Activated CD4-positive, alpha-beta T cell treated with anti-CD3 and anti-CD28 coated beads for 36 hours (primary cell): ENCODE measurements at regions not wholly inside any gene's neighbourhood (a gene's known extent, or its start where the extent isn't known, plus 50 kb on each side); places are given as distances from the start of the nearest gene placed in this dataset.
"Not testable (repeated sequence)": the region's sequence is repeated elsewhere in the genome, so short reads cannot be mapped to it uniquely, and the experiment has no call there.

Experiments
- ATAC-seq: fragments of 200-7000 bp; cut with Tn5 transposase; one replicate; pipeline ENCODE4 v1.10.0; 2021; ENCODE audit warnings: mild to moderate bottlenecking, moderate library complexity
- CTCF ChIA-PET: fragments of 350-600 bp; sonication (Branson Sonifier 250); formaldehyde crosslinking; loops from one replicate; lab custom pipeline; 2021; ENCODE audit warnings: antibody characterized with exemption; lab: Charles Lee
- POLR2A ChIA-PET: fragments of 350-600 bp; sonication (Branson Sonifier 250); formaldehyde crosslinking; loops from one replicate; lab custom pipeline; 2021; ENCODE audit warnings: antibody characterized with exemption, inconsistent platforms; lab: Charles Lee
- DNase-seq: peaks from one replicate; pipeline ENCODE4 v3.0.0-alpha.2; 2020
- H3K27ac Mint-ChIP-seq: one replicate; pipeline ENCODE4 v1.8.0; 2021; ENCODE audit warnings: mixed read lengths
- H3K27me3 Mint-ChIP-seq: one replicate; pipeline ENCODE4 v1.8.0; 2021; ENCODE audit warnings: mixed read lengths
- H3K36me3 Mint-ChIP-seq: one replicate; pipeline ENCODE4 v1.8.0; 2021; ENCODE audit warnings: low read depth, mixed read lengths
- H3K4me1 Mint-ChIP-seq: one replicate; pipeline ENCODE4 v1.8.0; 2021; ENCODE audit warnings: mixed read lengths
- H3K4me3 Mint-ChIP-seq: one replicate; pipeline ENCODE4 v1.8.0; 2021; ENCODE audit warnings: mild to moderate bottlenecking, moderate library complexity, mixed read lengths
- H3K9me3 Mint-ChIP-seq: one replicate; pipeline ENCODE4 v1.8.0; 2021; ENCODE audit warnings: low read depth, mixed read lengths
- intact Hi-C, 2 experiments: fragments of 100-400 bp; cut with DNase I in 1 of 2; cut with micrococcal nuclease in 1 of 2; formaldehyde crosslinking; loops; one replicate each; pipeline versions ENCODE4 v1.14.2 to v1.15.1; 2022 to 2024; cut with DNase I, micrococcal nuclease

DNA sequence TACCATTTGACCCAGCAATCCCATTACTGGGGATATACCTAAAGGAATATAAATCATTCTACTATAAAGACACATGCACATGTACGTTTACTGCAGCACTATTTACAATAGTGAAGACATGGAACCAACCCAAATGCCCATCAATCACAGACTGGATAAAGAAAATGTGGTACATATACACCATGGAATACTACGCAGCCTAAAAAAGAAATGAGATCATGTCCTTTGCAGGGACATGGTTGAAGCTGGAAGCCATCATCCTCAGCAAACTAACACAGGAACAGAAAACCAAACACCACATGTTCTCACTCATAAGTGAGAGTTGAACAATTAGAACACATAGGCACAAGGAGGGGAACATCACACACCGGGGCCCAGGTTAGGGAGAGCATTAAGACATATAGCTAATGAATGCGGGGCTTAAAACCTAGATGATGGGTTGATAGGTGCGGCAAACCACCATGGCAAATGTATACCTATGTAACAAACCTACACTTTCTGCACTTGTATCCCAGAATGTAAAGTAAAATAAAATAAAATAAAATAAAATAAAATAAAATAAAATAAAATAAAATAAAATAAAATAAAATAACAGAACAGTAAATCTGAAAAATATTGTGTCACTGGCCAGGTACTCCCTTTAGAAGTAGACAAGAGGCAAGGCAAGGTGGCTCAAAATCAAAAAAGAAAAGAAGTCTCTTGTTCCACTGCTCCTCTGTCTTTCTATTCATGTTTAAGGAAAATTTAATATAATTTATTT, 423.8 kb upstream of the GRAMD2B start:
- DNase-seq, H3K9me3 Mint-ChIP-seq, H3K27me3 Mint-ChIP-seq, POLR2A ChIA-PET, H3K4me1 Mint-ChIP-seq, intact Hi-C loops, CTCF ChIA-PET, ATAC-seq, H3K36me3 Mint-ChIP-seq, H3K27ac Mint-ChIP-seq, H3K4me3 Mint-ChIP-seq: not testable (repeated sequence)

DNA sequence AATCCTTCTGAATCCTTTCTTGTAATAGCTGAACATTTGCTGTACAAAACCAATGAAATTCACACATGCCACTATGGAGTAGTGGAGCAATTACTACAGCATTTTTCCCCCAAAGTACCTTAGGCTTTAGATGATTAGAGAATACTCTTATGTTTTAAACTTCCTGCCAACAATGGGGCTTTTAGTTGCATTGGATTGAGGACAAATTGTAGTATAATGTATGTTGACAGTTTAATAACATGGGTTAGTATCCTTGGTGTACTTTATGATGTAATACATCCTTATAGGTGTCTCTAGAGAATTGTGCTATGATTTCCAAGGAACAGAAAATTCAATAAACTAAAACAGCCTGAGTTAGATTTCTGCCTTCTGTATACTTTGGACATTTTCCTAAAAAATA, 422.7 kb upstream of the GRAMD2B start:
- DNase-seq: no peak
- CTCF ChIA-PET: no interaction called here

DNA sequence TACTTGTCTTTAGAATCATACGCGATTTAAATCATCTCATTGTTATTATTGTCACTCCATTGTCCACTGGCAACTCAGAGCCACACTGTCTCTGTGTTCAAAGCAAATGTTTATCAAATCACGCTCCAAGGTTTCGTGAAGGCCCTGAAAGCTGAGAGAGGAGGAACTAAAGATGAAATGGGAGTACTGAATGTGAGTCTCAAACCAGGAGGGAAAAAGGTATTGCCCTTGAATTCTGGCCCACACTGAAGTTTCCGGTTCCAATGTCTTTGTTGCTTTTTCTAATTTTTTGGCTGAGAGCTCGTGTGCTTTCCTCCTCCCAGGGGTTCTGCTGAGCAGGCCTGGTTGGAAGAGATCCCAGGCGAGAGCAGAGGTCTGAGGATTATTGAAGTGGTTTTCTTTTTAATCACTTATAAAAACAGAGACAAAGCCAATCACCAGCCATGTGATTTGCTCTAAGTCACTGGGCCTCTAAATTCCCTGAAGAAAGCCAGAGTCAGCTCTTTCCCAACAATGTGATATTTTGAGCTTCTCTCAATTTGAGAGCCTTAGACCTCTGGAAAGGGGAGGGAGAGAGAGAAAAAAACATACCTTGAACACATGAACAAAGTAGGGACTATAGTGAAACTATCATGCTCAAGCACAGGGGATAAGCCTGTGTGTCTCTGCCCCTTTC, 420.8 kb upstream of the GRAMD2B start:
- Mint-ChIP-seq H3K27ac (no peak overlapping the region), H3K4me3 (no peak overlapping the region), H3K4me1 (no peaks in the 10 kb centered on the region), H3K27me3 (no peaks in the 10 kb centered on the region), H3K36me3 (no peaks in the 10 kb centered on the region), H3K9me3 (peaks cover 7% of the 10 kb centered on the region)
- CTCF ChIA-PET: interaction anchor here (0.7 kb wide), 1 partner anchor 18 kb away, joined by 3 read pairs; no protein-coding TSS in a partner anchor
- POLR2A ChIA-PET: no interaction called here
- ATAC-seq: no peak
- no peak for DNase-seq
- intact Hi-C loops: no loop called here

More for the DNA sequence above, 422.7 kb upstream of the GRAMD2B start:
- Mint-ChIP-seq H3K27me3 (no peaks in the 10 kb centered on the region), H3K4me1 (no peaks in the 10 kb centered on the region), H3K36me3 (no peaks in the 10 kb centered on the region), H3K4me3 (no peak overlapping the region), H3K27ac (no peak overlapping the region), H3K9me3 (peaks cover 9% of the 10 kb centered on the region)
- no peak for ATAC-seq
- intact Hi-C loops: no loop called here
- POLR2A ChIA-PET: interaction anchor here (0.6 kb wide), 1 partner anchor 1237 kb away, joined by 3 read pairs; no protein-coding TSS in a partner anchor

DNA sequence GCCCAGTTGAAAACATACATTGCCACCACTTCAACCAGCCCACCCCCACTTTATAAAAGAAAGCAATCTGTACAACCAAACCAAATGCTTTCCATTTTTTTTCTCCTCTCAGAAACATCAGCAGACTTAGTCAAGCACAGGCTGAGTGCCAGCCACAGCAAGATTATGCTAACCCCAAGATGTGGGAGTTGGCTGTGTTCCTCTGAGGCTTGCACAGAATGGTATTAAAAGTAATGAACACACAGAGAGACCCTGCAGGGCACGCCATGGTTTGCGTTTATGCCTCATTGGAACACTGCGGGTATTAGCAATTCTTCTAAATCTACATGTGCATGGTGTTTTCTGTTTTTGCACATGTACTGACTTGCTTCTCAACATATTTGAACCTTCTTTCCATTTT, 419.9 kb upstream of the GRAMD2B start:
- no peaks in the 10 kb centered on the region for H3K36me3 Mint-ChIP-seq
- POLR2A ChIA-PET: no interaction called here
- CTCF ChIA-PET: no interaction called here
- no peak overlapping the region for H3K27ac Mint-ChIP-seq
- DNase-seq (no peak), ATAC-seq (no peak)
- intact Hi-C loops: no loop called here
- no peaks in the 10 kb centered on the region for H3K4me1 Mint-ChIP-seq
- peaks cover 7% of the 10 kb centered on the region for H3K9me3 Mint-ChIP-seq
- H3K4me3 Mint-ChIP-seq: no peak overlapping the region
- no peaks in the 10 kb centered on the region for H3K27me3 Mint-ChIP-seq

DNA sequence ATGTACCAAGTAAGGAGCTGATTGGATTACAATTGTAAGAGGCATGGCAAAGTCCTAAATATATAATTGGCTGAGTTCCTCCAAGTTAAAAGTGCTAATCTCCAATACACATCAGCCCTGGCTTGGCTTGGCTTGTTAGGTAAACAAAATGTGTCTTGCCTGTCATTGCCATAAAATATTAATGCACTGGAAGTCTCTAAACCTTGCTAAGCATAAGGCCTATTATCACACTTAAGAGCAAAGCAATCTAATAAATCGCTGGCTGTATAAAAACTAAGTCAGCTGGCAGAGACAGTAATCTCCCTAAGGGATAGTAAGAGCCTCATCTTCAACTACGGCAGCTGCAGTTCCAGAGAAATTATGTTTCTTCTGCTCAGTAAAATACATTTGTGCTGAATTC, 418.6 kb upstream of the GRAMD2B start:
- ATAC-seq: no peak
- Mint-ChIP-seq H3K27me3 (no peaks in the 10 kb centered on the region), H3K4me3 (no peak overlapping the region), H3K4me1 (no peaks in the 10 kb centered on the region), H3K27ac (no peak overlapping the region), H3K9me3 (peaks cover 2% of the 10 kb centered on the region), H3K36me3 (no peaks in the 10 kb centered on the region)
- no peak for DNase-seq
- POLR2A ChIA-PET: no interaction called here
- CTCF ChIA-PET: no interaction called here
- intact Hi-C loops: no loop called here

DNA sequence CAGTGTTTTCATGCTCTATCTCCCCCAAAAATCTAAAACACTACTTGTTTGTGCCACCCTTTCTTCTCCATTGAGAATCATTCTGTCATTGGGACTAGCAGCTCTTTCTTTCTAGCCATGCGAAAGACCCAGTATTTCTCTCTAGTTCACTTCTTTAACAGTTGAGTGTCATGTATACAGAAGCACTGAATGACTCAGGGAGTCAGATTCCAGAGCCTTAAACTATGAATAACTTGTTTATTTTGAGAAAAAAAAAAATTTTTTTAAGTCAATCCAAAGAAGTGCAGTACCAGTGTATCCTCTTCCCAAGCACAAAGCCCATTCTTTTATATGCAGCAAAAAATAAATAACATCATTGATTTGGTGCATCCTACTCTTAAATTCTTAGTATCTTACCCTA, 415.4 kb upstream of the GRAMD2B start:
- intact Hi-C loops: no loop called here
- no peaks in the 10 kb centered on the region for H3K27me3 Mint-ChIP-seq

DNA sequence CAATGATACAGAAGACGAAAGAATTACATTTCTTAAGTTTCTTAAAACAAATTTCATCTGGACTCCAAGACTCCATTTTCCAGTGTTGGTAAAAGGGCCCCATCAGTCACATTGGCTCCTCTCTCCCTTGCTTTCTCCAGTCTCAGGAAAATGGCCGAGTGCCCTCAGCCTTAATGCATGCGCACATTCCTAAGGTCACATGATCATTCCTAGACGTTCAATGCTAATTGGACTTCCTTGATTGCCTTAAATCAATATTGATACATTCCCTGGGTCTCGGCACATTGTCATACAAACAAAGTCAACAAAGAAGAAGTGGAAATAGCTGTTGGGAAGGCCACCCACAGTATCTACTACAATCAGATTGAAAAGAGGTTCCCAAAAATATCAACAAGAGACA, 413.6 kb upstream of the GRAMD2B start:
- no peak overlapping the region for H3K4me3 Mint-ChIP-seq
- no peaks in the 10 kb centered on the region for H3K36me3 Mint-ChIP-seq
- intact Hi-C loops: no loop called here
- H3K27me3 Mint-ChIP-seq: no peaks in the 10 kb centered on the region
- DNase-seq: no peak
- H3K4me1 Mint-ChIP-seq: no peaks in the 10 kb centered on the region
- no peaks in the 10 kb centered on the region for H3K9me3 Mint-ChIP-seq
- POLR2A ChIA-PET: no interaction called here
- ATAC-seq: no peak
- CTCF ChIA-PET: no interaction called here
- no peak overlapping the region for H3K27ac Mint-ChIP-seq

More for the DNA sequence above, 415.4 kb upstream of the GRAMD2B start:
- CTCF ChIA-PET: no interaction called here
- H3K27ac Mint-ChIP-seq: no peak overlapping the region
- POLR2A ChIA-PET: no interaction called here
- H3K4me3 Mint-ChIP-seq: no peak overlapping the region
- no peaks in the 10 kb centered on the region for H3K36me3 Mint-ChIP-seq
- no peaks in the 10 kb centered on the region for H3K9me3 Mint-ChIP-seq
- no peak for ATAC-seq
- no peaks in the 10 kb centered on the region for H3K4me1 Mint-ChIP-seq
- DNase-seq: no peak

DNA sequence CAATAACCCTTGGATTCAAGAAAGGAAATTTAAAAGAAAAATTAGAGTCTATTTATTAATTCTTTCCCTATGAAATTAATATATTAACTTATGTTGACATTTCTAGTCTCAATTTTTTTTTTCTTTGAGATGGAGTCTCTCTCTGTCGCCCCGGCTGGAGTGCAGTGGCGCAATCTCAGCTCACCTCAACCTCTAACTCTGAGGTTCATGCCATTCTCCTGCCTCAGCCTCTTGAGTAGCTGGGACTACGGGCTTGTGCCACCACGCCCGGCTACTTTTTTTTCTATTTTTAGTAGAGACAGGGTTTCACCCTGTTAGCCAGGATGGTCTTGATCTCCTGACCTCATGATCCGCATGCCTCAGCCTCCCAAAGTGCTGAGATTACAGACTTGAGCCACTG, 411.7 kb upstream of the GRAMD2B start:
- H3K9me3 Mint-ChIP-seq, POLR2A ChIA-PET, H3K36me3 Mint-ChIP-seq, DNase-seq, CTCF ChIA-PET, ATAC-seq, H3K4me3 Mint-ChIP-seq, intact Hi-C loops, H3K27ac Mint-ChIP-seq, H3K4me1 Mint-ChIP-seq, H3K27me3 Mint-ChIP-seq: not testable (repeated sequence)

DNA sequence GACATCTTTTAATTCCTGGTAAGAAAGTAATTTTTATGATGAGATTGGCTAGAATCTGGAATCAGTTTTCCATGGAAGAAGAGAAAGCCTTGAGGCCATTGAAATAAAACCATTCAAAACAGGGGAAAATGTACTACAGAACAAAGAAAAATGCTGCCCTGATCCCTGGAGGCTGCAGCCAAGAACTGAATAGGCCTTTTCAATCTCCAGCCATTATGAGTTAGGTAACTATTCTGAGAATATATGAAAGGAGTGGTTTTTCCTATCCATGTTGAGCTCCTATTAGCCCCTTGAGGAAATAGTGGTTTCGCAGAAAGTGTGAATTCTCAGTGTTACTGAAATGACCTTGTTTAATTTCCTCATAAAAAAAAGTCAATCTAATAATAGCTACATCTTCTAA, 408.5 kb upstream of the GRAMD2B start:
- Mint-ChIP-seq H3K9me3 (no peaks in the 10 kb centered on the region), H3K4me3 (no peak overlapping the region), H3K4me1 (no peaks in the 10 kb centered on the region), H3K36me3 (no peaks in the 10 kb centered on the region), H3K27ac (no peak overlapping the region), H3K27me3 (no peaks in the 10 kb centered on the region)
- ChIA-PET CTCF (no interaction called here), POLR2A (no interaction called here)
- intact Hi-C loops: no loop called here
- DNase-seq (no peak), ATAC-seq (no peak)

DNA sequence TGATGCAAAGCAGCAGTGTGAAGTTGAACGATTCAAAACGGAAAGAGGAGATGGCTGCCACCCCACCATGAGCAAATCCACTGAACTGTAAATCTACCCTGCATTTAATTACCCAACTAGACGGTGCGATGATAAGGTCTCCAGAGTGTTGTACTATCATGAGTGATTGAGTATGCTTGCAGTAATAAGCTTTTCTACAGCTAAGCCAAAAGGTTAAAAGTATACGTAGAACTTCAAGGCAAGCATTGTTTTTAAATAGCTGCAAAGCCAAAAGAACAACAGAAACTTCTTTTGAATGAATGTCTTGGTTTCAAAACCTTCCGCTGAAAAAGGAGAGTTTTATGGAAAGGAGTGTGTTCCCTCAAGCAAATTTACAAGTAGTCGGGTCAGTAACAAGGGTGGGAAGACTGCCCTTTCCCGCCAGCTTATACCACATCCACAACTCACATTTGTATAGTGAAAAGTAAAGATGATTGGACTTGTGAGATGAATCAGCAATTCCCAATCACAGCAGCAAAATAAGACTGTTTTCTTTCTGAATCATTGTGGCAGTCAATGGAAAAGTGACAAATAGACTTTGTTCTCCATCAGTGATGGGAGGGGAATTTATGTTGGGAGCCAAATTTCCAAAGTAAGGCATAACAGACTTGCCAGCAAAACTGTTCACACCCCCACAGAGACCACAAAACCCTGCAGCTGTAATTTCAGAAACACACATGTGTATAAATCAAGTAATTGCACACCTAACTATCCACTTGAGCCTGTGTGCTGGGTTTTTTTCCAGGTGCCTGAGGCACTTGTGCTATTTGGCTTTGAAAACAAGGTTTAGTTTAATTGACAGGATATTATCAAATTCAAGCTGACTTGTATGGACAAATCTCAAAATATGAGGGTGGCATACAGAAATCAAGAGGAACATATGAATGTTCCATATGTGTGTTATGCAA, 407.7 kb upstream of the GRAMD2B start:
- Mint-ChIP-seq H3K36me3 (no peaks in the 10 kb centered on the region), H3K9me3 (no peaks in the 10 kb centered on the region), H3K27me3 (no peaks in the 10 kb centered on the region), H3K27ac (no peak overlapping the region), H3K4me1 (no peaks in the 10 kb centered on the region), H3K4me3 (no peak overlapping the region)
- CTCF ChIA-PET: no interaction called here
- DNase-seq (no peak), ATAC-seq (no peak)
- POLR2A ChIA-PET: no interaction called here
- intact Hi-C loops: no loop called here

DNA sequence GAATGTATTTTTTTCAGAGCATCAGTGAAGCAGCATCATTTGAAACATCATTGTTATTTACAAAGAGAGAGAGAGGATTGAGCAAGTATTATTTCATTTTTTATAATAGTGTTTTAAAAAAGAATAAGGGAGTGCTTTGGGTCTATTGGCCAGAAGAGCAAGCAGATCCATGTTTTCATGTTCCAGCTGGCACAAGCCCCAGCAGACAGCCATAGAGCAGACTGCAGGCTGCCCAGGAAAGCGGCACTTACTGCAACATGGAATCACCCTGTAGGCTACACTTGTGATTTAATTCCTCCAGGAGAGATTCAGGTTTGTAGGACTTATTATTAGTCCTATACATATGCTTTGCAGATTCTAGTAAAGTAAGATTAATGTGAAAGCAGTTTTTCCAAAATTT, 407.0 kb upstream of the GRAMD2B start:
- no peak for DNase-seq
- intact Hi-C loops: no loop called here

More for the DNA sequence above, 407.0 kb upstream of the GRAMD2B start:
- Mint-ChIP-seq H3K27me3 (no peaks in the 10 kb centered on the region), H3K36me3 (no peaks in the 10 kb centered on the region), H3K27ac (no peak overlapping the region), H3K9me3 (no peaks in the 10 kb centered on the region), H3K4me3 (no peak overlapping the region), H3K4me1 (no peaks in the 10 kb centered on the region)
- ATAC-seq: no peak
- ChIA-PET CTCF (no interaction called here), POLR2A (no interaction called here)
